ENCODE measurements at regions not wholly inside any gene's neighbourhood (a gene's known extent, or its start where the extent isn't known, plus 50 kb on each side); places are given as distances from the start of the nearest gene placed in this dataset.

DNA sequence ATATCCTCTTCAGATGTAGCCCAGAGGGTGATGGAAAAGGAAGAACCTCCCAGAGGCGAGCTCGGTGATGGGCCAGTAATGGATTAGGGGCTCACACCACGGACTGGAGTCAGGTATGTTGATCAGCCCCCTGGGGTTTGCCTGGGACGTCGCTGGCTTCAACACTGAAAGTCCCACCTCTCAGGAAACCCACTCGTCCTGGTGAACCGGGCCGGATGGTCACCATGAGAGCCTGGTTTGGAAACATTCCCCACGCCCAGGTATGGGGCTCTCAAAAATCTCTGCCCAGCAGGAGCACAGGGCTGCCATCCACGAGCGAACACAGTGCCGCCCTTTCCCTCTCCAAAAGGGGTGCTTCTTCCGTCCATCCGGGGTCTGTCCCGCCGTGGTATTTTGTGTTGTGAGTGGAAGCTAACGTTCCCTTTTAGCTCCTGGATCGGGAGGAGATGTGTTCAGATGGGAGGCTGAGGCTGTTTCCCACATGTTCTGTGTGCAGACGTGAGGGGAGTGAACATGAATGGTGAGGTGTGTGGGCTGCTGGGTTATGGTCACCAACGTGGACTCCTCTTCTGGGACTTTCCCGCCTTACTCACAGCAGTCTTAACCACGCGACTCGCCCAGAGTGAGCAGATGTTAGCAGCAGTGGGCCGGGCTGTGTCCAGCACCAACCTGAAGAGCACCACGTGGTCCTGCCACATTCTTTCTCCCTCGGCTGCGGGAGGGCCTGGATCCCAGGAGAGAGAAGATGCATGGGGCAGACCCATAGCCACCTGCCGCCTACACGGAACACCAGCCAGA is 139.2 kb downstream of the KIF26A start:
- no peak for DNase-seq

- no peak for DNase-seq
Measured at GRCh38 chr14:104278214-104278534, 139.8 kb downstream of the KIF26A start.

GRCh38 chr14:104280085-104280901 is 141.9 kb downstream of the KIF26A start:
- no peak for DNase-seq

DNA sequence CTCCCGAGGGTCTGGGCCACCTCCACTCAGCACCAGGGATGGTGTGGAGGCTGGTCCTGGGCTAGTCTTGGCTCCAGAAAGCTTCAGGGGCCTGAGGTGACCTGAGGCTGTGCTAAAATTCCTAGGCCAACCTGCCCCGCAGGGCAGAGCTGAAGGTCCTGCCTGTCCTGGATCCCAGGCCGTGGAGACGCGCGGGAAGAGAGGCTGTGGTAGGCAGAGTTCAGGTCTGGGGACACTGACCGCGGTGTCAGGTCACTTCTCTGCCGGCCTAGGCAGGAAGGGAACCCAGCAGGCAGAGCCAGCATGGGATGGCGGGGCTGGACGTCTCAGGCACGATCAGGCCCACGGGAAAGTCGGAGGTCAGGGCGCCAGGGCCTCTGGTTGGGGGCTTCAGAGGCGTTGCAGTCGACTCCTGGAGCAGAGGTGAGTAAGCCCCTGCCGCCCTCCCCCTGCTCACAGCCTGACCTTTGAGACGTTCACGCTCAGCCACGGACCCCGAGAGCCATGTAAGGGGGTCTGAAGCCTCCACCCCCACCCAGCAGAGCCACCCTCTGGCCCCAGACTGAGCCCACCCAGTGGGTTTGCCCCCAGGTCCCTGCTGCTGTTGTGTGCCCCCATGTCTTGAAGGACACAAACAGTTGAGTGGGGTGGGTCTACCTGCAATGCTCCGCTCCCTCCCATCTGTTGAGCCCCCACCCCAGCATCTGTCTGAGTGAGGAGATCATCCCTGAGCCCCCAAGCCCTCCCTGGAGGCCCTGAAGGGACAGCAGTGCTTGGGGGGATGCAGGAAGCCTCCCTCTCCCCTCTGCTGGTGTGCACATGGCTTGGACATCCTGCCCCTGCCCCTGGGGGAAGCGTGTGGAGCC is 142.7 kb downstream of the KIF26A start:
- no peak for DNase-seq

DNA sequence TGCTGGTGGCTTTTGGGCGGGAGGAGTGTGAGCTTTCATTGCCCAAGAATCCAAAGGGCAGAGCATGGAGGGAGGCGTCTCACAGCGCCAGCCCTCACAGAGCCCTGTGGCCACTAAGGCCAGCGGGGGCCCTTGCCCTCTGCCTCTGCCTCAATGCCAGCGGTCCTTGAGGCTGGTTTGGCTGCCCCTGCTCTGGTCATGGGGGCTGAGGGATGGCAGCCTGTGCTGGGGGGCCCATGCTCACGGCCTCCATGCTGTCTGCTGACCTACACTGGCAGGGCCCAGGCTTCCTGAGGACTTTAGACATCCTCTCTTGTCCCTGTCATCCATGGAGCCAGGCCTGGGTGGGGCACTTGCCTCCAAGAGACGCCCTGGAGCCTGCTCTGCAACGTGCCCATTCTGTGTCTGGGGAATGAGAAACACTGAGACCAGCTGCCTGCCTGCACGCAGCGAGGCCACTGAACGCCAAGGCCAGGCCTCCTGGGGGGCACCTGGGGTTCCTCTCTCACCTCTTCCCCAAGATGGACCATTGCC is 143.4 kb downstream of the KIF26A start:
- no peak for DNase-seq

DNA sequence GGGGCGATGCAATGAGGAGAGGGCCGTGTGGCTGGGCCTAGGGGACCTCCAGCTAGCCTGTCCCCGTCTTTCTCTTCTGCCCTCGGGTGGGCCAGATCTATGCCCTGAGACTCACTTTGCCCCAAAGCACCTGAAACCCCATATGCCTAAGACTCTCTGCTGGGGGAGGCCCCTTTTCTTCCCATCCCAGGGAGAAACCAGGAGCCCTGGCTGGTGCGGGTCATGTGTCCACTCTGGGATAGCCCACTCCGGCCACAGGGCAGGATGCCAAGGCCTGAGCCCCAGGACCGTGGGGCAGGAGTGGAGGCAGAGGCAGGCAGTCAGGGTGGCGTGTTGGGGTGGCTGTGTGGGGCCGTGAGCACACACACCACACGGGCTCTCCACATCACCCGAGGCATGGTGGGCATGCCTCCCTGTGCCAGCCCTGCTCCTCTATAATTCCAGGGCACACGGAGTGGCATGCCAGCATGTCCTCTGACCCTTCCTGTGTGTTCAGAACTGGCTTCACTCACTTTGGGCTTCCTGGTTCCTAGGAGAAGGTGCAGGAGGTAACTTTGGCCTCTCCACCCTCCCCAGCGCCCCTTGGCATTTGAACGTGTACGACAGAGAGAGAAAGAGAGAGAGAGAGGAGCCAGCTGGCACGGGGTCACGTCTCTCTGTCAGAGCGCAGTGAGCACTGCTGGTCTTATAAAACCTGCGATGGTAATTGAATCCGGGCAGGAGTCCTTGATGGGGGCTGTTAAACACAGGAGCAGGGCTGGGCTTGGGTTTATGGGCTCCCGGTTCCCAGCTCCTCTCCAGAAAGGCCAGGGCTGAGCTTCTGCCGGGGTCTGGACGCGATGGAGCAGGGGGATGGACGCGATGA is 144.2 kb downstream of the KIF26A start:
- DNase-seq: no peak

- no peak for DNase-seq
Measured at GRCh38 chr14:104283197-104284106, 145.1 kb downstream of the KIF26A start.

DNA sequence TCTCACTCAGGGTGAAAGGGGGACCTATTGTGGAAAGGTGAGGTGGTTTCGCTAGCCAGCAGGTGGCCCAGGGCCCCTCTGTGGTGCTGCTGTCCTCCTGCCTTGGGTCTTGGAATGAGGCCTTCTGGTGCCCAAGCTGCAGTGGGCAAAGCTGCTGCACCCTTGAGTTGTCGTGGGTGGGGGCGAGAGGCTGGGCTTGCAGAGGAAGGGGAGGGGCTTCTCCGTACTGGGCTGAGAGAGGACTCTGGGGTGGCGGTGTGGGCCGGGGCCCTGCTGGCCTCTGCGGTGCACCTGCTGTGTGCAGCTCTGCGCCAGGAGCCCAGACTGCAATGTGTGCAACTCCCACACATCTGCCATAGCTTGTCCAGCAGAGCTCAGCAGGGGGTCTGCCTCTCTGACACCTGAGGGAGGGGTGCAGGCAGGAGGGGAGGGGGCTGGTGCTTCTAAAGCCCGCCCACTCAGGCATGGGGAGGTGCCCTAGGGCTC is 145.8 kb downstream of the KIF26A start:
- DNase-seq: no peak

- DNase-seq: no peak
Measured at GRCh38 chr14:104284636-104285507, 146.5 kb downstream of the KIF26A start.

DNA sequence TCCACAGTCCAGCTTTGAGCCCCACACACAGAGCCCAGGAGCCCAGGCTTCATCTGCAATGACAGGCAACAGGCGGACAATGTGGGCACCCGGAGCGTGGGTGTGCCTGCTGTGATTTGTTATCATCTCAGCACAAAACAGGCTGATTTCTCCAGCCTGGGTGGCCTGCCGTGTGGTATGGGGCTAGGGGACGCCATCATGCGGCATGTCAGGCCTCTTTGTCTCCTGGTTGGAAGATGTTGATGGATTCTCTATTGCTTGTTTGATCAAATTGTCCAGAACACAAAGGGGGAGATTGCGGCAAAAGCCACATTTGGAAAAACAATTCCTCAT is 147.1 kb downstream of the KIF26A start:
- DNase-seq: no peak

DNA sequence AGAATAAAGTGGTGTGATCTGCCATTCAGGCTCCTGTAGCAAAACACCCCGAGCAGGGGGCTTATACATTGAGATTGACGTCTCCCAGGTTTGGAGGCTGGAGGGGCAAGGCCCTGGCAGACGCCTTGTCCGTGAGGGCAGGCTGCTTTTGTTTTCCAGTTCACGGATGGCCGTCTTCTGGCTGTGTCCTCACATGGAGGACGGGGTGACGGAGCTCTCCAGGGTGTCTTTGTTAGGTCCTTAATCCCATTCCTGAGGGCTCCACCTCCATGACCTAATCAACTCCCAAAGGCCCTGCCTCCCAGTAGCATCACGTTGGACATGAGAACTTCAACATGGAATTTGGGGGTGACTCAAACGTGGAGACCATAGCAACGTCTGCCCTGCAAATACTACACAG is 147.7 kb downstream of the KIF26A start:
- no peak for DNase-seq

- DNase-seq: no peak
Measured at GRCh38 chr14:104286496-104286895, 148.1 kb downstream of the KIF26A start.

DNA sequence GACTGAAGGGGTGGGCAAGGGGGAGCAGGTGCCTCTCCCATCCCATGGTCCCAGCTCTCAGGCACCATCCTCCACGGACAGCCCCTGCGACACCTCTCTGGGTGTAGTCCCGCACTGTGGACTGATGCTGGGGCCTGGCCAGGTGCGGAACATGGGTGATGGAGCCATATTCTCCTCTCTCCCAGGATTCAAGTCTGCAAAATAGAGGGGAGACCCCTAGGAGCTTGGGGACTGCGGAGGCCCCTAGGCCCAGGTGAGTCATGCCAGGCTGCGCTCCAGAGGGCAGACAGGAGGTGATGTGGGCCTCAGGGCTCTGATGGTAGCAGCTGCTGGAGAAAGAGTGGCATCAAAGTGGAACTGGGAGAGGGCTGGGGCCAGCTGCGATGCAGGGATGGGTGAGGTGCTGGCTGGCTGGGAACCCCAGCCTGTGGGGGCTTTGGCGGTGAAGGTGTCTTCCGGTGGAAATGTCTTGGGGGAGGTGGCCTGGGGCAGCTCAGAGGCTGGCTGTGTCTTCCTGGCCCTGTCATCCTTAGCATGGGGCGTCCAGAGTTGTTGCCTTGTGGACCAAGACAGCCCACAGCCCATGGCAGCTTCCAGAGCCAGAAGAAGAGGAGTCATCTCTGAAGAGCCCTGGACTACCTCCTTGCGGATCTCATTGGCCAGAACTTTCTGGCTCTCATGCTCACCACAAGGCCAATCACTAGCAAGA is 149.1 kb downstream of the KIF26A start:
- DNase-seq: no peak

DNA sequence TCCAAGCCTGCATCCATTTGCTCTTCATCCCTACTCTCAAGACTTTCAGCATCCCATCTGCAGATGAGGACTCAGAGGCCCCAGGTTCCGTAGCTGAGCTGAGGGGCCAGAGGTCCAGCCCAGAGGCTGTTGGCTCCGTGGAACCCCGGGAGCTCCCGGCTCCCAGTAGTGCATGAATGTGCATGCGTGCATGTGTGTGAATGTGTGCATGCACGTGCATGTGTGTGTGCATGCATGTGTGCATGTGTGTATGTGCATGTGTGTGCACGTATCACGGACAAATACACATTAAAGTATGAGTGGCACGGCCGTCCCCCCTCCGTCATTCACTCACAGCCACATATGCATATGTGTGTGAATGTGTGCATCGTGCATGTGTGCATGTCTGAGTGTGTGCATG is 149.9 kb downstream of the KIF26A start:
- no peak for DNase-seq

DNA sequence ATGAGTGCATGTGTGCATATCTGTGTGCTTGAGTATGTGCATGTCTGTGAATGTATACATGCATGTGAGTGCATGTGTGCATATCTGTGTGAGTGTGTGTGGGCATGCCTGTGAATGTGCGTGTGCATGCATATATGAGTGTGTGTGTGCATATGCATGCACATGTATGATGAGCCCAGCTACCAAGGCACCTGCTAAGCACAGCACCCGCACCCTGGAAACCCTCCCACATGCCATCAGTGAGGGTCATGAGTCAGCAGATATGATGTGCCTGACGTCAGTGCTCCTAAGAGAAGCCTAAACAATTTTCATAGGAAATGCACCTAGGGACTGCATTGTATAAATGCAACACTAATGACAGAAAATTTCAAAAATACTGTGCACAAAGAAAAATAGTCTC is 151.1 kb downstream of the KIF26A start:
- no peak for DNase-seq

GRCh38 chr14:104290058-104290667 is 151.8 kb downstream of the KIF26A start:
- DNase-seq: no peak

- DNase-seq: no peak
Measured at GRCh38 chr14:104290756-104291122, 152.4 kb downstream of the KIF26A start.

GRCh38 chr14:104291123-104292000 is 153.0 kb downstream of the KIF26A start:
- DNase-seq: no peak
